WTC11 (cell line): ENCODE measurements at regions not wholly inside any gene's neighbourhood (a gene's known extent, or its start where the extent isn't known, plus 50 kb on each side); places are given as distances from the start of the nearest gene placed in this dataset.

Source experiments
- ATAC-seq: fragments of 200-7000 bp; cut with Tn5 transposase; 2 replicates; pipeline ENCODE4 v1.10.0; 2021; ENCODE audit warnings: mild to moderate bottlenecking, moderate library complexity
- CTCF ChIA-PET: fragments of 300-600 bp; sonication (Branson Sonifier 250); formaldehyde crosslinking; loops from one replicate; lab custom pipeline; 2021; ENCODE audit warnings: antibody characterized with exemption; lab: Charles Lee
- POLR2A ChIA-PET: fragments of 350-600 bp; sonication (Branson Sonifier 250); formaldehyde crosslinking; loops from one replicate; lab custom pipeline; 2021; ENCODE audit warnings: antibody characterized with exemption; lab: Charles Lee
- DNase-seq: peaks from one replicate; pipeline ENCODE4 v3.0.0; 2021; ENCODE audit warnings: low spot score
- H3K27ac Mint-ChIP-seq: 2 replicates; pipeline ENCODE4 v1.8.0; 2021; ENCODE audit warnings: mixed read lengths
- H3K27me3 Mint-ChIP-seq: 2 replicates; pipeline ENCODE4 v1.8.0; 2021; ENCODE audit warnings: low read depth, mild to moderate bottlenecking, moderate library complexity, mixed read lengths
- H3K36me3 Mint-ChIP-seq: 2 replicates; pipeline ENCODE4 v1.8.0; 2021; ENCODE audit warnings: mixed read lengths
- H3K4me1 Mint-ChIP-seq: 2 replicates; pipeline ENCODE4 v1.8.0; 2022; ENCODE audit warnings: mixed read lengths
- H3K4me3 Mint-ChIP-seq: 2 replicates; pipeline ENCODE4 v1.8.0; 2021; ENCODE audit warnings: mild to moderate bottlenecking, moderate library complexity, mixed read lengths
- H3K9me3 Mint-ChIP-seq: 2 replicates; pipeline ENCODE4 v1.8.0; 2021; ENCODE audit warnings: mixed read lengths
- AFF4 ChIP-seq: sonication (generic); formaldehyde crosslinking; IDR thresholded peaks from 2 replicates; pipeline ENCODE4 v1.8.1; 2023; ENCODE audit warnings: mild to moderate bottlenecking, missing genetic modification reagents, borderline replicate concordance
- ATF1 ChIP-seq: sonication (generic); formaldehyde crosslinking; IDR thresholded peaks from 2 replicates; pipeline ENCODE4 v1.8.1; 2023; ENCODE audit warnings: mild to moderate bottlenecking, moderate library complexity, missing genetic modification reagents
- CREB1 ChIP-seq: sonication (generic); formaldehyde crosslinking; IDR thresholded peaks from 2 replicates; pipeline ENCODE4 v1.8.0; 2023; ENCODE audit warnings: mild to moderate bottlenecking, missing genetic modification reagents
- GTF2I ChIP-seq: fragments of 250-450 bp; sonication (Bioruptor Pico); conservative IDR thresholded peaks from 2 replicates; pipeline ENCODE4 v1.4.0; 2021; ENCODE audit warnings: mild to moderate bottlenecking
- HMGA2 ChIP-seq: fragments of 250-450 bp; sonication (Bioruptor Pico); IDR thresholded peaks from 2 replicates; pipeline ENCODE4 v1.4.0; 2021; ENCODE audit warnings: mild to moderate bottlenecking, moderate library complexity
- MXD4 ChIP-seq: fragments of 250-450 bp; sonication (Bioruptor Pico); IDR thresholded peaks from 2 replicates; pipeline ENCODE4 v1.8.0; 2021; ENCODE audit warnings: mild to moderate bottlenecking, moderate library complexity, borderline replicate concordance
- MYBL2 ChIP-seq: sonication (generic); formaldehyde crosslinking; IDR thresholded peaks from 2 replicates; pipeline ENCODE4 v1.8.1; 2023; ENCODE audit warnings: mild to moderate bottlenecking, moderate library complexity, missing genetic modification reagents
- NR3C1 ChIP-seq: sonication (generic); formaldehyde crosslinking; conservative IDR thresholded peaks from 2 replicates; pipeline ENCODE4 v1.8.1; 2023; ENCODE audit warnings: low read depth, mild to moderate bottlenecking, missing genetic modification reagents
- PRDM15 ChIP-seq: sonication (generic); formaldehyde crosslinking; IDR thresholded peaks from 2 replicates; pipeline ENCODE4 v1.8.0; 2022; ENCODE audit warnings: missing genetic modification reagents
- RORB ChIP-seq: fragments of 250-450 bp; sonication (Bioruptor Pico); IDR thresholded peaks from 2 replicates; pipeline ENCODE4 v1.9.0; 2021; ENCODE audit warnings: mild to moderate bottlenecking
- ZNF219 ChIP-seq: sonication (generic); formaldehyde crosslinking; IDR thresholded peaks from 2 replicates; pipeline ENCODE4 v1.8.0; 2023; ENCODE audit warnings: missing genetic modification reagents, mild to moderate bottlenecking, borderline replicate concordance
- ZNF263 ChIP-seq: sonication (generic); formaldehyde crosslinking; IDR thresholded peaks from 2 replicates; pipeline ENCODE4 v1.8.1; 2022; ENCODE audit warnings: low read depth, mild to moderate bottlenecking, moderate library complexity, missing genetic modification reagents
- ZNF317 ChIP-seq: sonication (generic); formaldehyde crosslinking; IDR thresholded peaks from 2 replicates; pipeline ENCODE4 v1.8.1; 2023; ENCODE audit warnings: low read depth, mild to moderate bottlenecking, moderate library complexity, missing genetic modification reagents, borderline replicate concordance
- ZSCAN18 ChIP-seq: fragments of 250-450 bp; sonication (Bioruptor Pico); IDR thresholded peaks from 2 replicates; pipeline ENCODE4 v2.1.2; 2022; ENCODE audit warnings: mild to moderate bottlenecking, moderate library complexity

- ATAC-seq = no peak
- H3K4me1 Mint-ChIP-seq = peaks cover 15% of the 10 kb centered on the region
- no peak overlapping the region for H3K27ac Mint-ChIP-seq
- H3K27me3 Mint-ChIP-seq = no peaks in the 10 kb centered on the region; the same call in 1 of the 2 replicates
- ChIA-PET CTCF (no interaction called here), POLR2A (interaction anchor here (0.7 kb wide), 2 partner anchors 83 to 308 kb away, joined by 4 to 5 read pairs; no protein-coding TSS in a partner anchor)
- H3K36me3 Mint-ChIP-seq = no peaks in the 10 kb centered on the region
- TF ChIP-seq ZSCAN18 (CRISPR knock-in tag) (no peak), ZNF317 (CRISPR knock-in tag) (no peak), MXD4 (CRISPR knock-in tag) (no peak), CREB1 (no peak), HMGA2 (no peak), NR3C1 (no peak), ATF1 (no peak), RORB (CRISPR knock-in tag) (no peak), AFF4 (no peak)
- H3K9me3 Mint-ChIP-seq = 0 out of 2 replicates have a peak, but pooled peaks cover 7% of the 10 kb centered on the region
- no peak overlapping the region for H3K4me3 Mint-ChIP-seq
- DNase-seq = no peak
These were observed 138.9 kb downstream of the SMIM20 start for GRCh38 chr4:26052663-26053541.

GRCh38 chr4:26053761-26054160 is 139.7 kb downstream of the SMIM20 start:
- Mint-ChIP-seq H3K9me3 (0 out of 2 replicates have a peak, but pooled peaks cover 7% of the 10 kb centered on the region), H3K27me3 (no peaks in the 10 kb centered on the region; the same call in 1 of the 2 replicates), H3K27ac (no peak overlapping the region), H3K4me3 (no peak overlapping the region), H3K4me1 (peaks cover 7% of the 10 kb centered on the region), H3K36me3 (no peaks in the 10 kb centered on the region)
- ChIA-PET CTCF (interaction anchor here (0.6 kb wide), 1 partner anchor 59 kb away, joined by 5 read pairs; no protein-coding TSS in a partner anchor), POLR2A (no interaction called here)
- DNase-seq (no peak), ATAC-seq (no peak)
- TF ChIP-seq ZNF219 (CRISPR knock-in tag) (no peak), MXD4 (CRISPR knock-in tag) (no peak), GTF2I (CRISPR knock-in tag) (no peak), ZNF263 (no peak), MYBL2 (CRISPR knock-in tag) (no peak), PRDM15 (CRISPR knock-in tag) (no peak)
